Ramos (cell line): ENCODE measurements at regions not wholly inside any gene's neighbourhood (a gene's known extent, or its start where the extent isn't known, plus 50 kb on each side); places are given as distances from the start of the nearest gene placed in this dataset.
"Not testable (repeated sequence)": the region's sequence is repeated elsewhere in the genome, so short reads cannot be mapped to it uniquely, and the experiment has no call there.

Source experiments
- in situ Hi-C: fragments of 300-500 bp; cut with MboI; formaldehyde crosslinking; loops from one replicate; pipeline ENCODE4 v1.14.3; 2022; ENCODE audit warnings: low sequenced_read_pairs; ENCODE audit not compliant: unreplicated experiment

GRCh38 chr3:159486580-159486979 lies 502.1 kb upstream of the IL12A start:
- in situ Hi-C loops, result no loop called here

- in situ Hi-C loops, result no loop called here
Measured at GRCh38 chr3:159487304-159487703, 501.3 kb upstream of the IL12A start.

- in situ Hi-C loops, result no loop called here
Measured at GRCh38 chr3:159488602-159489001, 500.0 kb upstream of the IL12A start.

GRCh38 chr3:159497361-159497760 lies 491.3 kb upstream of the IL12A start:
- in situ Hi-C loops, result no loop called here

GRCh38 chr3:159499031-159499793 lies 489.4 kb upstream of the IL12A start:
- in situ Hi-C loops, result no loop called here

GRCh38 chr3:159501029-159501428 lies 487.6 kb upstream of the IL12A start:
- in situ Hi-C loops, result no loop called here

GRCh38 chr3:159502986-159503385 lies 485.6 kb upstream of the IL12A start:
- in situ Hi-C loops, result no loop called here

- in situ Hi-C loops, result not testable (repeated sequence)
Measured at GRCh38 chr3:159510988-159511387, 477.6 kb upstream of the IL12A start.

GRCh38 chr3:159513444-159513843 lies 475.2 kb upstream of the IL12A start:
- in situ Hi-C loops, result no loop called here

- in situ Hi-C loops, result no loop called here
Measured at GRCh38 chr3:159513867-159514380, 474.7 kb upstream of the IL12A start.

GRCh38 chr3:159517105-159517504 lies 471.5 kb upstream of the IL12A start:
- in situ Hi-C loops, result no loop called here

GRCh38 chr3:159520638-159521037 lies 468.0 kb upstream of the IL12A start:
- in situ Hi-C loops, result no loop called here

- in situ Hi-C loops, result no loop called here
Measured at GRCh38 chr3:159522276-159522675, 466.4 kb upstream of the IL12A start.

GRCh38 chr3:159528251-159528895 lies 460.3 kb upstream of the IL12A start:
- in situ Hi-C loops, result no loop called here

- in situ Hi-C loops, result no loop called here
Measured at GRCh38 chr3:159532577-159532976, 456.1 kb upstream of the IL12A start.

- in situ Hi-C loops, result no loop called here
Measured at GRCh38 chr3:159534496-159534895, 454.1 kb upstream of the IL12A start.

GRCh38 chr3:159536876-159537275 lies 451.8 kb upstream of the IL12A start:
- in situ Hi-C loops, result no loop called here

- in situ Hi-C loops, result no loop called here
Measured at GRCh38 chr3:159538507-159538906, 450.1 kb upstream of the IL12A start.

- in situ Hi-C loops, result no loop called here
Measured at GRCh38 chr3:159540882-159541495, 447.6 kb upstream of the IL12A start.

GRCh38 chr3:159548675-159549335 lies 439.8 kb upstream of the IL12A start:
- in situ Hi-C loops, result no loop called here

- in situ Hi-C loops, result no loop called here
Measured at GRCh38 chr3:159555205-159555604, 433.4 kb upstream of the IL12A start.
